22Rv1 (cell line): ENCODE measurements at regions not wholly inside any gene's neighbourhood (a gene's known extent, or its start where the extent isn't known, plus 50 kb on each side); places are given as distances from the start of the nearest gene placed in this dataset.

Experiments used
- CTCF ChIP-seq: fragments of 450-650 bp; IDR thresholded peaks from 2 replicates; pipeline ENCODE4 v1.5.1; 2017; ENCODE audit warnings: mild to moderate bottlenecking
- ZFX ChIP-seq: fragments of 450-650 bp; IDR thresholded peaks from 2 replicates; pipeline ENCODE4 v1.6.1; 2017; ENCODE audit warnings: antibody characterized with exemption, borderline replicate concordance

GRCh38 chr20:6613280-6613861 lies 154.1 kb upstream of the BMP2 start:
- TF ChIP-seq CTCF: no peak
- TF ChIP-seq ZFX: no peak
